GM18505 (cell line): ENCODE measurements at regions not wholly inside any gene's neighbourhood (a gene's known extent, or its start where the extent isn't known, plus 50 kb on each side); places are given as distances from the start of the nearest gene placed in this dataset.

Experiments
- ATAC-seq: cut with Tn5 transposase; IDR thresholded peaks from one replicate; pipeline ENCODE4 v1.9.1; 2021; ENCODE audit not compliant: unreplicated experiment
- POLR2A ChIP-seq: IDR thresholded peaks from 4 replicates; pipeline ENCODE4 v1.6.1; 2011; ENCODE audit warnings: borderline replicate concordance; ENCODE audit not compliant: insufficient read depth, insufficient read length; ENCODE audit errors: extremely low read depth

GRCh38 chr10:85513436-85513835, 853.2 kb downstream of the GRID1 start:
- no peak for ATAC-seq
- no peak for TF ChIP-seq POLR2A

- TF ChIP-seq POLR2A: no peak
- ATAC-seq: no peak
These were observed 851.3 kb downstream of the GRID1 start for GRCh38 chr10:85515316-85515715.

DNA sequence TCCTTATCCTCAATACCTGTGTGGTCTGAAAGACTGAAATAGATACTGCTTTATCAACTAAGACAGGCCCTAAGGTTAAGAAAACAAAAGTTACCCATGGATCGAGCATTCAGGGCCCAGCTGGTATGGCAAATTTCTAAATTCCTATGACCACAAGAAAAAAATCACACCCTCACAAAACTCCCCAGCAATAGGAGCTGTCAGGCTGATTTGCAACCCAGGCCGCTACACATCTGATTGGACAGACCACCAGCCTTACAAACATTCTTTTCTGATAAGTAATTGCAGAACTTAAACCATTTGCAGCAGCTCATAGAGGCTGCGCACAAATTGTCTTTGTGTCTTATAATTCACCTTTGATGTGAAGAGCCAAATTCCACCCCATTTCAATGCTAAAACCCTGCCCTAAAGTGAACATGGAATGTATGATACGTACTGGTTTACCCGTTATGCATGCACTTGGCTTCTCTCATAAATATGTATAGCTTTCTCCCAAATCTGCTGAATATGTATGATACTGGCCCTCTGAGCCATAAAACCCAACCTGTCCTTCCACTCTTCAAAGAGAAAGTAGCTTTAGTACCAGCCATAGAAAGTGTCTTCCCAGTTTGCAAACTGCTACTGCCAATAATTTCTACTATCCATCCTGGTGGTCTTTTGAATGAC, 842.5 kb downstream of the GRID1 start:
- TF ChIP-seq POLR2A: no peak
- no peak for ATAC-seq

GRCh38 chr10:85527616-85528317, 838.8 kb downstream of the GRID1 start:
- no peak for ATAC-seq
- TF ChIP-seq POLR2A: no peak

GRCh38 chr10:85528318-85528652, 838.3 kb downstream of the GRID1 start:
- no peak for TF ChIP-seq POLR2A
- ATAC-seq: no peak

DNA sequence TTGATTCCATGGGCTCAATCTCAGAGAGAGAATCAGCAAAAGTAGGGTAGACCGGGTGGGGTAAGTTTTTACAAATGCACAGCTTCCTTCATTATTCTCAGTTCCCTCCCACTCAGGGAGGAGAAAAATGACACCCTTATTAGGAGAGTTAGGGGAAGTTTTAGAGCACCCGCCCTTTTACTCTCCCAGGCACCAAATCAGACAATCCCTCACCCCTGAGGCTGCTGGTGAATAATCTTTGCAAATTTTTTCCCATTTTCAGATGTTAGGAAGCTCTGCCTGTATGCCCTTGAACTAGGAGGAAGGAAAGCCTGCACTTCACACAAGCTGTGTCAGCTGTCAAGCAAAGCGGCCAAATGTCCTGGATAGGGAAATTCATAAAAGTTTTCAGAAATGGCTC, 834.9 kb downstream of the GRID1 start:
- TF ChIP-seq POLR2A: no peak
- ATAC-seq: no peak

GRCh38 chr10:85532773-85533172, 833.8 kb downstream of the GRID1 start:
- no peak for TF ChIP-seq POLR2A
- no peak for ATAC-seq

DNA sequence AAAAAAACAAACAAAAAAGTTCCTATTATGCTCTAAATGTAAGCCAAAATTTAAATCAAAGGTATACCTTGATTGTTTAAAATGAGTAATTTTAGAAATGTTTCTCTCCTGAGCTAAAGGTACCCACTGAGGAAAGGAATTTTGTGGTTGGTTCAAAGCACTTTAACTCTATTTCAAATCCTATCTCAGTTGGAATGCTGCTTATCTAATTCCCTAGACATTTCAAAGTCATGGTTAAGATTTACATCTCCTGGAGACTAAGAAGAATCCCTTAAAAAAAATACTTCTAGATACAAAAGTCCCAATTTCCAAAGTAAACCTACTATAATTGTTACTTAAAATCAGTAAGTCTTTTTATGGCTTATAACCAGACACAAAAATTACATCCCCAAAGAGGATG, 830.7 kb downstream of the GRID1 start:
- TF ChIP-seq POLR2A: no peak
- no peak for ATAC-seq

DNA sequence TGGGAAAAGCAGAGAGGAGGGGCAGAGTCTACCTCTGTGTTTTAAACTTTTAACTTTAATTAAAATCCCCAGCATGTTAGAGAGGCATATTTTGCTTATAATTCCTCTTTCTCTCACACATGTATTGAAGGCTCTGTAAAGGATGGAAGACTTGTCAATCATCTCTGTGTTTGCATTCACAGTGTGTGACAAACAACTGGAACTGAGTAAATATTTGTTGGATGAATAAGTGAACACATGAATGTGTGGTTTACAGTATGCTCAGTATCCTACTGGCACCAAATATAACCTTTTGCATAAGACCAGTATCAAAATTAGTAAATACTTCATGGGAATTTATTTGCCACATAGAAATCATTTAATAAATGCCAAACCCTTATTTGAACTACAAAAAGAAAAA, 829.0 kb downstream of the GRID1 start:
- no peak for TF ChIP-seq POLR2A
- no peak for ATAC-seq

- no peak for ATAC-seq
These were observed 828.0 kb downstream of the GRID1 start for GRCh38 chr10:85538601-85539000.

DNA sequence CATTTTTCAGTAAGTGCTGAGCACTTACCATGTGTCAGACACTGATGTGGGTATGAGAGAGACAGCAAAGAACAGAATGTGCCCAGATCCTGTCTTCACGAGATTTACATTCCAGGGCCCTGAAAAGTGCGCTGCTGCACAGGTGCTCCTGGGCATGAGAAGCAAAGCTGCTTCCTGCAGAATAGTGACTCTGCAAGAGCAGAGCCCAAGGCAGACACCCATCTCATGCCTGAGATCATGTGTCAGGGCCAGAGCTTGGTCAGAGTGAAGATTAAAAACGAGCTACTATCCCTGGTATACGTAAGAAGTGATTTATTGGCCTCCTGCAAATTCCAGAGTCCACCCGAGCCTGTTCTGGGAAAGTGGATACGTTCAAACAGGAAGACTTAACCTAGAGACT, 824.4 kb downstream of the GRID1 start:
- no peak for ATAC-seq
- no peak for TF ChIP-seq POLR2A

More at GRCh38 chr10:85538601-85539000, 828.0 kb downstream of the GRID1 start:
- TF ChIP-seq POLR2A: no peak

DNA sequence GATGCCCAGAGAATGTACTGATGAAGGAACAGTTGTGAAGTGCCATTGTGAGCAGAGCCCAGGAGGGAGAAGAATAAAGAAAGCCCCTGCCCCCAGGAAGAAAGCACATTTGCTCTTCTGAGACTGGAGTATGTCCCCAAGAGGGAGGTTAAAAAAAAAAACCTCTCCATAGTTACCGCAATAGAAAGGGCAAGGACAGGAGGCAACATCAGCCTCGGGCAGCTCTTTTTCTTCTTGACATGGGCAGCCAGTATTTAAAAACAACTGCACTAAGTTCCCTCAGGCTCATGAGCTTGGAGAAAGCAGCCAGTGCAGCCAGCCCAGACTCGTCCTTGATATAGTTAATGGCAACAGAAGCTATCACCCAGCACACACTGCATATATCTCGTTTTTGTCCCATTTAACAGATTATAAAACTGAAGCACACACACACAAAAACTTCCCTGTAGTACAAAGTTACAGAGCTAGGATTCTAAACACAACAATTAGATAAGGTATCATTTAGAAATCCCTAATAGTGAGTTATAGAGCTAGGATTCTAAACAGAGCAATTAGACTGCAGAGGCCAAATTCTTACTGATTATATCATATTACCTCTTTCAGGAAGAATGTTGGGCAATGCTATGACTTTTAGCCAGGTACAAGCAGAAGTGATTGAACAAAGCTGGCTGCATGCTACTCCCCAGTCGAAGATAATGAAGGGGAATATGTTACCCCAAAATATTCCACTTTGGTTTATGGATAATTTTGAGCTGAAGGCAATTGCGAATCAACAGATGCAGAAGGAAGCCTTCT, 823.5 kb downstream of the GRID1 start:
- TF ChIP-seq POLR2A: no peak
- no peak for ATAC-seq

DNA sequence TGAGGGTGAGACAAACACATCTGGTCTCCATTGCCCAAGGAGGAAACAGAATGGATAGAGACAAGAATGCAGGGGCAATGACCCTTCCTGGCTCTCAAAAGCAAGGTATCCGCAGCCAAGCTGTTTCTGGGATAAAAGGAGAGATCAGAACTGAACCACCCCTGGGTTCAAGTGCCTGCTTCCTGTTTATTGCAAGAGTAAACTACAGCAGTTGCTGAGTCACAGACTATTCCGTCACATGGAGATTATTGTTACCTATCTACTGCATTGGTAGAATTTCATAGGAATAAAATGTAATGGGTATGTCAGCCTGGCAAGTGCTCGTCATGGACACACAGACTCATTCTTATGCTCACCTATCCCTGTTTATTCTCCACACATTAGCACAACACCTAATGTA, 821.6 kb downstream of the GRID1 start:
- ATAC-seq: no peak
- TF ChIP-seq POLR2A: no peak

DNA sequence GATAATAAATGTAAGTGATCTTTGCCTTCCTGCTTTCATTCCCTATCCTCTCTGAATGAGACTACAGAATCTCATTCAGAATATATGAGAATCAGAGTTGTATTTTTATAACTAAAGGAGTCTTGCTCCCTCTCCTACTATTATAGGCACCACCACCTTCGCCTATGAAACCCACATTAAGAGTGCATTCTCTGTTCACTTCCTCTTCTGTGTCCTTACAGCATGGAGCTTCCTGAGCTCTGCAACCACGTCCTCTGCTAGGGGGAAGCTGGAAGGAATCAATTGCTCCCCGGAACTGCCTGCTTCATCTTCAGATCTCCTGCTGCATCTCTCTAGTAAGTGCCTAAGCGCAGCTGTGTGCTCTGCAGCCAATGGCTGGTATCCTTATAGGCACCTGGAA, 820.7 kb downstream of the GRID1 start:
- ATAC-seq: no peak
- no peak for TF ChIP-seq POLR2A
